ENCODE measurements at regions not wholly inside any gene's neighbourhood (a gene's known extent, or its start where the extent isn't known, plus 50 kb on each side); places are given as distances from the start of the nearest gene placed in this dataset.

DNA sequence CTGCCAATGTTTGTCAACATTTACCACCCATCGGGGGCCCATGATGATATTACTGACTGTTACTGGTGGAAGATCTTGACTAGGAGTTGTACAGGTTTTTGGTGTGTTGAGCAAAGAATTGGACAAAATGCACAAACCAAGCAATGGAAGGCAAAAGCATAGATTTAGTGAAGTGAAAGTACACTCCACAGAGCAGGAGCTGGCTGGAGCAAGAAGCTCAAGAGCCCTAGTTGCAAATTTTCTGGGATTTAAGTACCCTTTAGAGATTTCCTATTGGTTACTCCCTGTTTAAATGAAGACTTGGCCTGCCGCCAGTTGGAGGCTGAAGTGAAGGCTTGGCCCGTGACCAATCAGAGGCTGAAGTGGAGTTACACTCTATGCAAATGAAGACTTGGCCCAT, 128.6 kb upstream of the KL start:
- H3K4me2 ChIP-seq (ENCODE audit: low read length): no peak overlapping the region
- no peaks in the 10 kb centered on the region for H3K79me2 ChIP-seq (ENCODE audit: insufficient read depth, low read depth, low read length)
- no peak overlapping the region for H3K27ac ChIP-seq (ENCODE audit: low read depth, low read length, poor library complexity, severe bottlenecking)
- no TSS peak for BruUV-seq (replicated peaks)
- H2AFZ ChIP-seq (ENCODE audit: low read length): no peak overlapping the region
- H3K9me2 ChIP-seq (ENCODE audit: insufficient read depth, low read length): no peaks in the 10 kb centered on the region
- no peak for TF ChIP-seq EZH2phosphoT487 (IDR thresholded peaks at IDR 0.05; ENCODE audit: borderline replicate concordance, low read depth, low read length)
- TF ChIP-seq, protein P1, sequence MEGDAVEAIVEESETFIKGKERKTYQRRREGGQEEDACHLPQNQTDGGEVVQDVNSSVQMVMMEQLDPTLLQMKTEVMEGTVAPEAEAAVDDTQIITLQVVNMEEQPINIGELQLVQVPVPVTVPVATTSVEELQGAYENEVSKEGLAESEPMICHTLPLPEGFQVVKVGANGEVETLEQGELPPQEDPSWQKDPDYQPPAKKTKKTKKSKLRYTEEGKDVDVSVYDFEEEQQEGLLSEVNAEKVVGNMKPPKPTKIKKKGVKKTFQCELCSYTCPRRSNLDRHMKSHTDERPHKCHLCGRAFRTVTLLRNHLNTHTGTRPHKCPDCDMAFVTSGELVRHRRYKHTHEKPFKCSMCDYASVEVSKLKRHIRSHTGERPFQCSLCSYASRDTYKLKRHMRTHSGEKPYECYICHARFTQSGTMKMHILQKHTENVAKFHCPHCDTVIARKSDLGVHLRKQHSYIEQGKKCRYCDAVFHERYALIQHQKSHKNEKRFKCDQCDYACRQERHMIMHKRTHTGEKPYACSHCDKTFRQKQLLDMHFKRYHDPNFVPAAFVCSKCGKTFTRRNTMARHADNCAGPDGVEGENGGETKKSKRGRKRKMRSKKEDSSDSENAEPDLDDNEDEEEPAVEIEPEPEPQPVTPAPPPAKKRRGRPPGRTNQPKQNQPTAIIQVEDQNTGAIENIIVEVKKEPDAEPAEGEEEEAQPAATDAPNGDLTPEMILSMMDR (conservative IDR thresholded peaks at IDR 0.05; ENCODE audit: low read length): no peak
- no peaks in the 10 kb centered on the region for H3K36me3 ChIP-seq (ENCODE audit: insufficient read depth, low read length)
- intact Hi-C loops (cut with micrococcal nuclease; ENCODE audit: unreplicated experiment): no loop called here
- H3K9me3 ChIP-seq (ENCODE audit: low read length): no peaks in the 10 kb centered on the region
- ChIA-PET POLR2A (no interaction called here), CTCF (ENCODE audit: unreplicated experiment) (no interaction called here)
- H3K4me1 ChIP-seq (ENCODE audit: insufficient read depth, low read length, poor library complexity, severe bottlenecking): no peaks in the 10 kb centered on the region
- DNase-seq (ENCODE audit: low spot score): peak; percentile 1
- no peaks in the 10 kb centered on the region for H4K20me1 ChIP-seq (ENCODE audit: insufficient read depth, low read length)
- H3K4me3 ChIP-seq (ENCODE audit: low read depth, low read length, poor library complexity, severe bottlenecking): no peak overlapping the region

DNA sequence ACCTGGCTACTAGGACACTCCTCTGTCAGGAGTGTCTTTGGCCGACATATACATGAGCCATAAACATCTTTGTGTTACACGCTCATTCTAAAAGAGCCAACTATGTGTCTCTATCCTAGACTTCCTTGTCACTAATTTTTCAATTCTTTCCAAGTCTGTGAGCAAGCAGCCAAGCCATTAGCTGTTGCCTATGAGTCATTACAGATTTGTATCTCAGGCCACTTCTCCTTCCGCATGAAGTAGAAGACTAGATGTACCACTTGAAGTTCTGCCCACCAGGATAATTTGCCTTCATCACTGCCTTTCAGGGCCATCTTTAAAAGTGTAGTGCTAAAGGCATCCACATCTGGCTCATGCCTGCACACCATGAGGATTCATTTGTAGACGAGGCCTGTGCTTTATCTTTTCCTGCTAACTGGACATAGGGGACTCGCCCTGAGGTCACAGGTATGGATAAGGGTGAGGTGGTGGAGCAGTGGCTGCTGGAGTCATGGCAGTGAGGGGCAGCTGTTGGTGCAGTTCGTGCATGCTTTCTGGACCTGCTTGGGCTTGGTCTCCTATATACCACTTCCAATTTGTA, 126.1 kb upstream of the KL start:
- CTCF ChIA-PET (ENCODE audit: unreplicated experiment): no interaction called here

DNA sequence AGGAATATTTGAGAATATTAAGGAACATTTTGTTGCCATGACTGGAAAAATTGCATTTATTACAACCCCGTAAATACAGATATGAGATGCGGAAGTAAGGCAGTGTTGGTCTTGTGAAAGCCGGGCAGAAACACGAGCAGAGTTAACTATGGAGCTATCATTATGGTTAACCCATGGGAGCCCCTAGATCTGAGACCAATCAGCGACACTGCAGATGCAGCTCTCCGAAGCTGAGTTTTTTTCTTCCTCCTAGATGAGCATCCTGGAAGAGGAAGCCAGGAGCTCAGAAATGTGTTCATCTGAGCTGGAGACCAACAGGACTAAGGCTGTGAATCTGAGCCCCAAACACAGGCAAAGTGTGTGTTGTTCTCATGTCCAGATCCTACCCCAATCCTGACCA, 123.0 kb upstream of the KL start:
- no peak for DNase-seq (ENCODE audit: low spot score)
- Histone ChIP-seq H3K4me1 (ENCODE audit: insufficient read depth, low read length, poor library complexity, severe bottlenecking) (no peaks in the 10 kb centered on the region), H3K27ac (ENCODE audit: low read depth, low read length, poor library complexity, severe bottlenecking) (no peak overlapping the region), H4K20me1 (ENCODE audit: insufficient read depth, low read length) (no peaks in the 10 kb centered on the region), H3K79me2 (ENCODE audit: insufficient read depth, low read depth, low read length) (no peaks in the 10 kb centered on the region), H3K9me2 (ENCODE audit: insufficient read depth, low read length) (no peaks in the 10 kb centered on the region), H3K9me3 (ENCODE audit: low read length) (no peaks in the 10 kb centered on the region), H3K36me3 (ENCODE audit: insufficient read depth, low read length) (no peaks in the 10 kb centered on the region), H3K4me2 (ENCODE audit: low read length) (no peak overlapping the region), H3K4me3 (ENCODE audit: low read depth, low read length, poor library complexity, severe bottlenecking) (no peak overlapping the region), H2AFZ (ENCODE audit: low read length) (no peak overlapping the region)
- no peak for TF ChIP-seq EZH2phosphoT487 (IDR thresholded peaks at IDR 0.05; ENCODE audit: borderline replicate concordance, low read depth, low read length)
- TF ChIP-seq, protein P1 (conservative IDR thresholded peaks at IDR 0.05; ENCODE audit: low read length): no peak
- POLR2A ChIA-PET: no interaction called here
- no TSS peak for BruUV-seq (replicated peaks)
- intact Hi-C loops (cut with micrococcal nuclease; ENCODE audit: unreplicated experiment): no loop called here
- CTCF ChIA-PET (ENCODE audit: unreplicated experiment): no interaction called here

More for the DNA sequence above, 126.1 kb upstream of the KL start:
- no peaks in the 10 kb centered on the region for H3K79me2 ChIP-seq (ENCODE audit: insufficient read depth, low read depth, low read length)
- POLR2A ChIA-PET: no interaction called here
- TF ChIP-seq, protein P1 (conservative IDR thresholded peaks at IDR 0.05; ENCODE audit: low read length): no peak
- TF ChIP-seq EZH2phosphoT487 (IDR thresholded peaks at IDR 0.05; ENCODE audit: borderline replicate concordance, low read depth, low read length): no peak
- H3K9me2 ChIP-seq (ENCODE audit: insufficient read depth, low read length): no peaks in the 10 kb centered on the region
- H2AFZ ChIP-seq (ENCODE audit: low read length): no peak overlapping the region
- no peak overlapping the region for H3K27ac ChIP-seq (ENCODE audit: low read depth, low read length, poor library complexity, severe bottlenecking)
- H3K4me1 ChIP-seq (ENCODE audit: insufficient read depth, low read length, poor library complexity, severe bottlenecking): no peaks in the 10 kb centered on the region
- no peak overlapping the region for H3K4me3 ChIP-seq (ENCODE audit: low read depth, low read length, poor library complexity, severe bottlenecking)
- no peaks in the 10 kb centered on the region for H4K20me1 ChIP-seq (ENCODE audit: insufficient read depth, low read length)
- H3K36me3 ChIP-seq (ENCODE audit: insufficient read depth, low read length): no peaks in the 10 kb centered on the region
- BruUV-seq (replicated peaks): no TSS peak
- no peak for DNase-seq (ENCODE audit: low spot score)
- intact Hi-C loops (cut with micrococcal nuclease; ENCODE audit: unreplicated experiment): no loop called here
- H3K4me2 ChIP-seq (ENCODE audit: low read length): no peak overlapping the region
- H3K9me3 ChIP-seq (ENCODE audit: low read length): no peaks in the 10 kb centered on the region

Data from OCI-LY7 (cell line).